ENCODE measurements at regions not wholly inside any gene's neighbourhood (a gene's known extent, or its start where the extent isn't known, plus 50 kb on each side); places are given as distances from the start of the nearest gene placed in this dataset.

DNA sequence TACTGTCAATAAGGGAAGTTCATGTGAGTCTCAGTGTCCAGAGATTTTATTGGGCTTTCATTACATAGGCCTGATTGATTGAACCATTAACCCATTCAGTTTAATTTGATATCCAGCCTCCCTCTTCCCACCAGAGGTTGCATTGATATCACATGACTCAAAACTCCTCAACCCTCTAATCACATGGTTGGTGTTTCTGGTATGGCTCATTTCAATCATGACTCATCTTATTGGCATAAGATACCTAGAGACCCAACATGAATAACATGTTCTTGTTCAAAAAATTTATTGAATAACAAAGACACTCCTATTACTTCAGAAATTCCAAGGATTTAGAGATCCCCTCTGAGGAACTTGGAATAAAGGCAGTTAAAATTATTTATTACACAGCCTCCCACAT is 982.2 kb downstream of the TLE1 start:
- Histone ChIP-seq H3K36me3 (ENCODE audit: low read depth) (no peaks in the 10 kb centered on the region), H3K27ac (ENCODE audit: poor library complexity, severe bottlenecking) (peak overlapping the region; percentile 75), H3K4me1 (ENCODE audit: insufficient read depth, poor library complexity, severe bottlenecking) (peaks cover 7% of the 10 kb centered on the region), H3K9me3 (ENCODE audit: severe bottlenecking) (no peaks in the 10 kb centered on the region), H3K4me3 (ENCODE audit: severe bottlenecking) (no peak overlapping the region), H3K27me3 (ENCODE audit: insufficient read depth, poor library complexity, severe bottlenecking) (no peaks in the 10 kb centered on the region)
- ATAC-seq (ENCODE audit: low read depth) (peak; percentile 84), DNase-seq (ENCODE audit: low spot score) (no peak)
- TF ChIP-seq, protein P1, sequence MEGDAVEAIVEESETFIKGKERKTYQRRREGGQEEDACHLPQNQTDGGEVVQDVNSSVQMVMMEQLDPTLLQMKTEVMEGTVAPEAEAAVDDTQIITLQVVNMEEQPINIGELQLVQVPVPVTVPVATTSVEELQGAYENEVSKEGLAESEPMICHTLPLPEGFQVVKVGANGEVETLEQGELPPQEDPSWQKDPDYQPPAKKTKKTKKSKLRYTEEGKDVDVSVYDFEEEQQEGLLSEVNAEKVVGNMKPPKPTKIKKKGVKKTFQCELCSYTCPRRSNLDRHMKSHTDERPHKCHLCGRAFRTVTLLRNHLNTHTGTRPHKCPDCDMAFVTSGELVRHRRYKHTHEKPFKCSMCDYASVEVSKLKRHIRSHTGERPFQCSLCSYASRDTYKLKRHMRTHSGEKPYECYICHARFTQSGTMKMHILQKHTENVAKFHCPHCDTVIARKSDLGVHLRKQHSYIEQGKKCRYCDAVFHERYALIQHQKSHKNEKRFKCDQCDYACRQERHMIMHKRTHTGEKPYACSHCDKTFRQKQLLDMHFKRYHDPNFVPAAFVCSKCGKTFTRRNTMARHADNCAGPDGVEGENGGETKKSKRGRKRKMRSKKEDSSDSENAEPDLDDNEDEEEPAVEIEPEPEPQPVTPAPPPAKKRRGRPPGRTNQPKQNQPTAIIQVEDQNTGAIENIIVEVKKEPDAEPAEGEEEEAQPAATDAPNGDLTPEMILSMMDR (IDR thresholded peaks at IDR 0.05; ENCODE audit: poor library complexity, severe bottlenecking), result no peak

DNA sequence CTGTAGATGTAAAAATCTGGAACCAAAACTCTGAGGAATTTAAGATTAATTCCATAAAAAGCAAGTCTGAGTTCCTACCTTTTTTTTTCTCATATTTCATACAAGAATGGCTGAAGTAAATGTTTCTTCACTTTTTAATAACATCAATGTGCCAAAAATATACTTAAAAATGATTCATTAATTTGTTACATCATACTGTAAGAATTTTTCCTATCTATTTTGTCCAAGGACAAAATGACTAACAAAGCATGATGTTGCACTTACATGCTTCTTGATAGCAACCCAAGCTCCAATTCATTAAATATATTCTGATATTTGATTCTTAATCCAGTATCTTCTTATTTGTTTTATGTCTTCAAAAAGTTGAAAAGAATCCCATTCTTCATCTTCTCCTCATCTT is 988.3 kb downstream of the TLE1 start:
- Histone ChIP-seq H3K4me1 (ENCODE audit: insufficient read depth, poor library complexity, severe bottlenecking) (peaks cover 25% of the 10 kb centered on the region), H3K27ac (ENCODE audit: poor library complexity, severe bottlenecking) (peak overlapping the region; percentile 57), H3K9me3 (ENCODE audit: severe bottlenecking) (no peaks in the 10 kb centered on the region), H3K27me3 (ENCODE audit: insufficient read depth, poor library complexity, severe bottlenecking) (no peaks in the 10 kb centered on the region), H3K4me3 (ENCODE audit: severe bottlenecking) (no peak overlapping the region), H3K36me3 (ENCODE audit: low read depth) (no peaks in the 10 kb centered on the region)
- no peak for ATAC-seq (ENCODE audit: low read depth)
- TF ChIP-seq, protein P1 (IDR thresholded peaks at IDR 0.05; ENCODE audit: poor library complexity, severe bottlenecking), result no peak
- DNase-seq (ENCODE audit: low spot score), result no peak

DNA sequence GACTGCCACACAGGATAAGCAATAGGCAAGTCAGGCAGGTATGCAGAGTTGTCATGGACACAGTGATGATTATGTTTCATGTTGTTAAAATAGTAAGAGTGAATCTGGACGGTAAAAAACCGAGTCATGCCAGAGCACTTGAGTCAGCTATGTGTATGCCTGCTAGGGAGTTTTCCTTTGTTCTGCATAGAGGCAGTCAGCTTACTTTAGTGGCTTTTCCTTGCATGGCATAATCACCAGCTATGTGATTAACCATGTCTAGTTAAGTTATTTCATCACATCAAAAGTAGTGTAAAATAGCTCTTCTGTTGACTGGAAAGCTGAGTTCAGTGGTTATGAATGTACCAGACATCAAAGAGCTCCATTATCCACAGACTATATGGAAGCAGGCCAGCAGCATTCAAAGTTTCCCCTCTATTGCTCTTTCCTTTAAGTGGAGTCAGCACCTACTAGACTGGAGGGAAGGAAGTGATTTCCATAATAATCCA is 989.8 kb downstream of the TLE1 start:
- Histone ChIP-seq H3K4me1 (ENCODE audit: insufficient read depth, poor library complexity, severe bottlenecking) (peaks cover 25% of the 10 kb centered on the region), H3K36me3 (ENCODE audit: low read depth) (no peaks in the 10 kb centered on the region), H3K27me3 (ENCODE audit: insufficient read depth, poor library complexity, severe bottlenecking) (no peaks in the 10 kb centered on the region), H3K27ac (ENCODE audit: poor library complexity, severe bottlenecking) (peak overlapping the region; percentile 57), H3K4me3 (ENCODE audit: severe bottlenecking) (no peak overlapping the region), H3K9me3 (ENCODE audit: severe bottlenecking) (no peaks in the 10 kb centered on the region)
- TF ChIP-seq, protein P1 (IDR thresholded peaks at IDR 0.05; ENCODE audit: poor library complexity, severe bottlenecking), result no peak
- ATAC-seq (ENCODE audit: low read depth) (peak; percentile 98), DNase-seq (ENCODE audit: low spot score) (no peak)

DNA sequence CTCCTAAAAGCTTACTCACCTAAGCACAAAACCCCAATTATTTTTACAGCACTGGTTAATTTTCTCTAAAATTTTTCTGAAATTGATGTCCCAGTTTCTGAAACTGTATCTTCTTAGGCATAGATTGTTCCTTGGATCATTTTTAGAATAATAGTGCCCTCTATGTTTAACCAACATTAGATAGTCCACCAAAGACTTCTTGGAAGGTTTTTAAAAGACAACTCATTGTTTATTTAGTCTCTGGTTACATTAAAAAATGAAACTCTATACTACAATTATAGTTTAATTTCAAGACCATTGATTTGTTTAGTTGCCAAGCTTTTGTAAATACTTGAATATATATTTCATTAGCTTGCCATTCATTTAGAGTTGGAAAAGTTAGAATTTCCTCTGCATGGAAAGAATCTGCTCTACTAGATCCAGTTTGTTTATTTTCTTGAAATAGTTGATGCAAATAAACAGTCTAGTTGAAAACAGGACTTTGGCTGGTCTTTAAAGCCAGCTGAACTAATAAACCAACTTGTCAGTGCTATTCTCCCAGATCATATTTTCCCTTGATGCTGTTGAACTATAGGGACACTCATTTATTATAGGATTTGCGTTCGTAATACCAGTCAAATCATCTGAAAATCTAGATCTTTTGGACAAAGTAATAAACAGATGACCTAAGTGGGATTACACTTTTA is 990.5 kb downstream of the TLE1 start:
- Histone ChIP-seq H3K36me3 (ENCODE audit: low read depth) (no peaks in the 10 kb centered on the region), H3K9me3 (ENCODE audit: severe bottlenecking) (no peaks in the 10 kb centered on the region), H3K4me3 (ENCODE audit: severe bottlenecking) (no peak overlapping the region), H3K4me1 (ENCODE audit: insufficient read depth, poor library complexity, severe bottlenecking) (peaks cover 25% of the 10 kb centered on the region), H3K27ac (ENCODE audit: poor library complexity, severe bottlenecking) (peak overlapping the region; percentile 57), H3K27me3 (ENCODE audit: insufficient read depth, poor library complexity, severe bottlenecking) (no peaks in the 10 kb centered on the region)
- ATAC-seq (ENCODE audit: low read depth) (no peak), DNase-seq (ENCODE audit: low spot score) (no peak)
- TF ChIP-seq, protein P1 (IDR thresholded peaks at IDR 0.05; ENCODE audit: poor library complexity, severe bottlenecking), result no peak

DNA sequence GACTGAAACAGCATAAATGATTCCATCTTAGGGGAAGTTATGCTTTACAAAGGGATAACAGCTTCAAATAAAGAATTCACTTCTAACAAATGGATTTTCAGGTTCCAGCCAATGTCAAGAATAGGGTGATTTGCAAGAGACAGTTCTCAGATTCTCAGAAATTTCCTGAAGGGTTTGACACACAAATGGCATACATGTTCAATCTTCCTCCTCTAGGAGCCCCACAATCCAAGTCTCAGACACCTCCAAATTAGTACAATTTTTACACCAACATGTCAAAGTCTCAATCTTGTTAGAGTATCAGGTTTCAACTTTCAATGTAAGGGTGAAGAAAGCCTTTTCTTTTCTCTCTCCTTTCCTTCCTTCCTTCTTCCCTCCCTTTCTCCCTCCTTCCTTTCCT is 996.6 kb downstream of the TLE1 start:
- Histone ChIP-seq H3K4me3 (ENCODE audit: severe bottlenecking) (no peak overlapping the region), H3K27me3 (ENCODE audit: insufficient read depth, poor library complexity, severe bottlenecking) (no peaks in the 10 kb centered on the region), H3K27ac (ENCODE audit: poor library complexity, severe bottlenecking) (no peak overlapping the region), H3K36me3 (ENCODE audit: low read depth) (no peaks in the 10 kb centered on the region), H3K4me1 (ENCODE audit: insufficient read depth, poor library complexity, severe bottlenecking) (no peaks in the 10 kb centered on the region), H3K9me3 (ENCODE audit: severe bottlenecking) (no peaks in the 10 kb centered on the region)
- TF ChIP-seq, protein P1 (IDR thresholded peaks at IDR 0.05; ENCODE audit: poor library complexity, severe bottlenecking), result no peak
- no peak for ATAC-seq (ENCODE audit: low read depth)
- no peak for DNase-seq (ENCODE audit: low spot score)

Measured in RWPE2 (cell line).